Posterior cingulate gyrus (tissue), 11 donors: ENCODE measurements at regions not wholly inside any gene's neighbourhood (a gene's known extent, or its start where the extent isn't known, plus 50 kb on each side); places are given as distances from the start of the nearest gene placed in this dataset.
A peak's percentile ranks its signal among the peaks of the same experiment; 100 is the strongest.
"Not testable (repeated sequence)": the region's sequence is repeated elsewhere in the genome, so short reads cannot be mapped to it uniquely, and the experiment has no call there.

ENCODE experiments used
- DNase-seq, 10 donors: peaks; one replicate each; pipeline versions ENCODE4 v3.0.0 to v3.0.0-alpha.2; 2020 to 2021; ENCODE audit warnings: mixed read lengths in 3 of 10
- intact Hi-C: fragments of 100-400 bp; cut with DNase I; formaldehyde crosslinking; loops from one replicate; pipeline ENCODE4 v1.15.1; 2023

DNA sequence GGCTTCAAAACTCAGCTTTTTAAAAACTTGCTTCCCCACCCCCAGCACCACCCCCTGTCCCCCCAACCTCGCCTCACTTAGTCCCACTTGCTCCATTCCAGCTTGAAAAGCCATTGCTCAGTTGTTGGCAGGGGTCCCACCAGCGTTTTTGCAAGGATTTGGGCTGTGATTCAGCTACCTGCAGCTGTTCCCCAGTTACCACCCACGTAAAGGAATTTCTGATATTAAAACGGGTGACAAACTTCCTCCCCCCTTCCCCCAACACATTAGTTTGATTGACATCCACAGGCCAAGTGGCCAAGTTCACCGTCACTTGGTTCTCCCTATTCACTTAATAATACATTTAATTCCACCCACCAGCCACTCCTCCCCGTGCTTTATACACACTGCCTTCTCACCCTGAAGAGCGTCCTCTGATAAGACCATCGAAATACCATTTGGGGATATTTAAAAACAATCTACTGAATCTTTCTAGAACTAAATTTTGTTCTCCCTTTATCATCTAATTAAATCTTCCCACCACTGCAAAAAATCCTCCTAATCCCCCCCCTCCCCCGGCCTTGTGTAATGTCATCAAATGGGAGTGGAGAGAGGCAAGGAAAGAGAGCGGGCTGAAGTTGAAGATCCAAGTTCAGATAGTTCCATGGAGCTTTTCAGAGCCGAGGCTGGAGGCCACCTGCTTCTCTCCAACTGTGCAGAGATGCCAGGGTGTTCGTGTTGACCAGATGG, 55.1 kb downstream of the SOX9 start:
- intact Hi-C loops, result no loop called here
- no peak for DNase-seq

DNA sequence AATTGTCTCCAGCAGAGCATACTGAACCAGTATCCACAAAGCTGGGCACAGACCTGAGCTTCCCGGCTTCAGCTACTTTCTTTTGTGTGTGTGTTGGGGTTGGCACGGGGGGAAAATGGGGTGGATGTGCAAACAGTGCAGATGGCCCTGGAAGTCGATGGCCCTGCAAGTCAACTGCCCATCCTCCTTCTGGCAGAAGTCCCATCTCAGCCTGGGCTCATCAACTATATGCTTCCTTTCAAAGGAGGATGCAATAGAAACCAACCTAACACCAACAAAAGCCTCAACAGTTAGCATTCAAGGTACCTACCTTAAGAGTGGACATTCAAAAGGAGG, 55.7 kb downstream of the SOX9 start:
- DNase-seq, result no peak
- intact Hi-C loops, result no loop called here

DNA sequence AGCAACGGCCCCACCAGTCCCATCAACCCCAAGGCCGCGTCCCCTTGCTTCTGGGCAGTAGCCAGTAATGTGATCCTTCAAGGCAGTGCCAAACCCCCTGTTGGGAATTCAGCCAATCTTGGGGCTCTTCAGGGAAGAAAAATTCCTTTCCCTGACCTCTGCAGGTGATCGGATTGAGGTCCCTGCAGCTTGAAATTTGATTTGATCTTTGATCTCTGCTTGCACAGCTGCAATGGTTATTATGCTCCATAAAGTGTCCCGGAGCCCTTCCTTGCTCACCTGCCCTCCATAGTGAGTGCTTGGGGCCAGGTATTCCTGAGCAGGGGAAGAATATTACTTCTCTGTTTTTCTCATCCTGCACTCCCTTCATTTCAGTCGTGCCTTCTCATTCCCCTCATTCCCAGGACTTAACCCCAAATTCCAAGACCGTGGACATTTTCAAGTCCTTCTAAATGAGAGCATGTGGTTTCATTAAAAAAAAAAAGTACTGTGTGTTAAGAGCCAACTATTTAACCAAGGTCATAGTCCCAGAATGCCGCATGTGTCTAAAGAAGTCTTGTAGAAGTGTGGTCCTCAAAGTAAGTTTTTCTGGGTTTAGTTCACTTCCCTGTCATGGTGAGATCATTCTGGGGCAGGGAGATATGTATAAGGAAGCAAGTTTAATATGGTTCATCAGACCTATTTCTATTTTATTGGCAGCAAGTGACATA, 56.3 kb downstream of the SOX9 start:
- no peak for DNase-seq
- intact Hi-C loops, result no loop called here

DNA sequence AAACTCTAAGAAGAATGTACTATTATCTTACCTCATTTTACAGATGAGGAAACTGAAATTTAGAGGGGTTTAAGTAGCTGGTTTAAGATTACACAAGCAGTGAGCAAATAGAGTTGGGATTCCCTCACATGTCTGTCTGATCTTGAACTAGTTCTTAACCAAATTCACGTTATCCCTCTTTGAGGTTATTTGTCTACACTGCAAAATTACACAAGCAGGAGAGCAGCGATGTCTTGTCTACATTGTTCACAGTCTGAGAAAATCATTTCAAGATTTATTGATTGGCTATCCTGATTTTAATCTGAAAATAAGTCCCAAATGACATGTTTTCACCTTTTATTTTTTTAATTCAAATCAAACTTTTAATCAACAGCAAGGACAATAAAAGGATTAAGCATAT, 56.9 kb downstream of the SOX9 start:
- no peak for DNase-seq
- intact Hi-C loops, result no loop called here

DNA sequence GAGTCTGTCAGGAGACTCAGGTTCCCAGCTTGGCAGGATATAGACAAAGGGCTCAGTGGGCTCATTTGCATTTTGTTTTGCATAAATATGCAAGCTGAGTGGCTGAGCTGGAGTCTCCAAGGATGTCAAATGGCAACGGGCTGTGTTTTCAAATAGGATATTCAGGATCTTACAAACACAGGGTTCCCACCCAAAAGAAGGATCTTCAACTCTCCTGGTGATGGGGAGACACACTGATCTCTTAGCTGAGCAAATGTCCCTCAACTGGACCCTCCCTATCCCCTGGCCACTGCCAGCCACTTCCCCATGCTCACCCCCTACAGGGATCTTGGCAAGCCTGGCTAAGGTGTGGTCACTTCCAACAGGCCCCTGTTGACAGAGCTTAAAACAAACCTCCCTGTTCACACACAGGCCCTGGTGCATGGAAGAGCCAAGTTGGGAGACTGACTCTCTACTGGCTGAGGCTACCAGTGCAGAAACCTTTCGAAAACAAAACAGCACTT, 61.6 kb downstream of the SOX9 start:
- intact Hi-C loops, result no loop called here
- DNase-seq, result no peak

DNA sequence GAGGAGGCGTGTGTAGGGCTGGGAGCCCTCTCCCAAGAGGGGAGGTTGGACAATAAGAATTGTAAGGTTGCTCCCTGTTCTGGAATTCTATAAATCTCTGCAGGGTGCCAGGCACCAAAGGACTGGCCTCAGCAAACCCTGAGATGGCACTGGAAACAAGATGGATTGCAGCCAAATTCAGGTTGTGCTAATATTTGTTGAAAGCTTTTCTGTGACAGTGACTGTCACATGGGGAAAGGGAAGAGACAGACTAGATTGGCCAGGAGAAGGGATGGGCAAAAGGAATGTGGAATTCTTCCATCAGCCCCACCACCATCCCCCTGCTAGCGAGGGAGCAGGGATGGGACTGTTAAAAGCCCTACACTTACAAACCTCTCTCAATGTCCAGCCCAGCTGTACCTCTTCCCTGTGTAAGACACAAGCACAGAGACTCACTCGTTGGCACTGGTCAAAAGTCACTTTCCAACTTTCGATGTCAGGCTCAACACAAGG, 62.4 kb downstream of the SOX9 start:
- intact Hi-C loops, result no loop called here
- no peak for DNase-seq

DNA sequence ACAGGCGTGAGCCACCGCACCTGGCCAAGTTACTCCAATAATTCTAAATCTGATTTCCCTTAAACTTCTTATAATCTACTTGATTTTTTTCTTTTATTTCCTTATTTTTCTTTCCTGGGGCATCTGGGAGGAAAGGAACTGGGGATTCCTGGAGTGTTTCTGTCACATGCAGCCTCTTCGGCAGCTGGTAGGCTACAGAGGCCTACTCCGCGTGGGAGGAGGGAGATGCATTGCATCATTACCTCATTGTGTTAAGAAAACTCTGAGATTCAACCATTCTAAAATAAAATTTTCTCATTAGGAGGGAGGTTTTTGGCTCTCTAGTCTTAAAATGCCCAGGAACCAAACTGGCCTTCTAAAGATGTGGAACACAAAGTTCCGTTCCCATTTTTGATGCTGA, 64.0 kb downstream of the SOX9 start:
- intact Hi-C loops, result no loop called here
- no peak for DNase-seq

DNA sequence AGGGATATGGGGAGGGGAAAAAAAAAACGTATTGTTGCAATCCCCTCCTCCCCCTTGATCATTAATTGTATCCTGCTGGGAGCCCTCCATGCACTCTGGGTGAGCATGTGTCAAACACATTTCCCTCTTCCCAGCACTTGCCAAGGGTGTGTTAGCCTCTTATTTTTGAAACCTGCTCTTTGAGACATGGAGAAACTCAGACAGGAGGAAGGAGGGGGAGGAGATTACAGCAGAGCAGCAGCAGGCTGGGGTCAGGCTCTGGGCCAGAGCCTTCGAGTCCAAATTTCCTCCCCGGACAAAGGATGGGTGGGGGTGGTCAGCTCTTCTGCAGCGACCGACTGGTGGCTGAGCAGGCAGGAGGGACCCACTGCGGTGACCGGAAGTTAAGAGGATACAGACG, 64.7 kb downstream of the SOX9 start:
- intact Hi-C loops, result no loop called here
- no peak for DNase-seq

DNA sequence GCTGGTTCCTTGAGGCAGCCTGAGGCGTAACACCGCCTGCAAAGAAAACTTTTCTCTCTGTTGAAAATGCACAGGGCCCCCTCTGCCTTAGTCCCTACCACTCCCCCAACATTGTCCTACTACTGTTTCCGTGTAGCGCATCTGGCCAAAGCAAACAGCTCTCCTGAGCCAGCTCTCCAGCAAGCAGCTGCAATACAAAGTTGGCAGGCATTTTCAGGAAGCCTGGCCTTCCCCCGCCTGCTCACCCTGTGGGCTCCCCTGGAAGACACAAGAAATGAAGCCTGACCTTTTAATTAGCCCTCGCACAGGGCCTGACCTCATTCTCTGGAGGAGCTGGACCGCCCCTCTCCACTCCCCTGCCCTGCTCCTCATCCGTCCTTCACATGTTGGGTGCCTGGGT, 66.7 kb downstream of the SOX9 start:
- DNase-seq, result no peak
- intact Hi-C loops, result no loop called here

DNA sequence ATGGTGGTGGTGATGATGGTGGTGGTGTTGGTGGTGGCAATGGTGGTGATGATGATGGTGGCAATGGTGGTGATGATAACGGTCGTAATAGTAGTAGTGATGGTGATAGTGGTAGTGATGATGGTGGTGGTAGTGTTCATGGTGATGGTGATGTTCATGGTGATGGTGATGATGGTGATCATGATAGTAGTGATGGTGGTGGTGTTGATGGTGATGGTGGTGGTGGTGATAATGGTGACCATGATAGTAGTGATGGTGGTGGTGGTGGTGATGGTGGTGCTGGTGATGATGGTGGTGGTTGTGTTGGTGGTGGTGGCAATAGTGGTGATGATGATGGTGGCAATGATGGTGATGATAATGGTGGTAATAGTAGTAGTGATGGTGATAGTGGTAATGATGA, 68.0 kb downstream of the SOX9 start:
- DNase-seq, result no peak
- intact Hi-C loops, result no loop called here

DNA sequence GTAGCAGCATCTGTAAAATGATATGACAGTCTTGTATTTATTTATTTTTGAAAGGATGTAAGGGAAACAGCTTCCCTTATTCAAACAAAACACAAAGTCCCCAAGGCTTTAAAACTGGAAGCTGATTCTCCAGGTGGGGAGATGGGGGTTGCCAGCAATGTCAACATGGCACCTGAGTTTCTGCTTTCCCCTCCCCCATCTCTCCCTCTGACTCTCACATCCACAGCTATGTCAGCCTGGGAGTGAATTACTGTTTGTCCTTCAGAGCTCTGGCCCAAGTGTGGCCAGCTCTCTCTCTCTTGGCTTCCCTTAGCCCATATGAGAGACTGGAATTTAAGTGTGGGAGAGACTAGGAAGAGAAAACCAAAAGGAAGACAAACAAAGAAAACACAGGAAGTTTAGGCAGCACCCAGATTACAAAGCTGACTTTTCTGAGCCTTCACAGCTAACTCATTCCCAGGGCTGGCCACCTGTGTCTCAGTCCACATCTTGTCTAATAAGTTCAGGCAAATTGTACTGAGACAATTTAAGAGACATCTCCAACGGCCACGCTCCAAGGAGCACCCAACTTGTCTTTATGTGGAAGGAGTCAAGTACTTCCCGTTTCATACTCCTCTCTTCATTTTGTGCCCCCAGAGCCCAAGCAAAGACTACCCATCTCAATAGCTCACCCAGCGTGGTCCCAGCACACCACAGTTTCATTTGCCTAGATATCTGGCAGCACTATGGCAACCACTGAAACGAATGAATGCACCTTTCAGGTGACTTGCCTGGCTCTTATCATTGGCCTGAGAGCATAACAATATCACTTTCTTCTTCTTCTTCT, 69.2 kb downstream of the SOX9 start:
- intact Hi-C loops, result no loop called here
- no peak for DNase-seq

DNA sequence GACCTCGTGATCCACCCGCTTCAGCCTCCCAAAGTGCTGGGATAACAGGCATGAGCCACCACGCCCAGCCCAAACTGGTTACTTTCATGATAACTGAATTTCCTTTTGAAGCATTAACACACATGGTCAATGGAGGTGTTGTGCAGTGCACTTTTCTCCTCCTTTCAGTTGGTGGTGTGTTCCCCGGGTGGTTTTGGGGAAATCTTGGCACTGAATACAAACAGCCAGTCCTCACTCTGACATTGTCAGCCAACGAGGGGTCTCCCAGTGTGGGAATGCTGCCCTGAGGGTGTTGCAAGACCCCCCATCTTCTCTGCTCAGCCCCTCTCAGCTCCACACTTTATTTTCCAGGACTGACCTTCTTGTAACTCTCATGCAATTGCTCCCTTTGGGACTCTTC, 70.5 kb downstream of the SOX9 start:
- intact Hi-C loops, result no loop called here
- no peak for DNase-seq

DNA sequence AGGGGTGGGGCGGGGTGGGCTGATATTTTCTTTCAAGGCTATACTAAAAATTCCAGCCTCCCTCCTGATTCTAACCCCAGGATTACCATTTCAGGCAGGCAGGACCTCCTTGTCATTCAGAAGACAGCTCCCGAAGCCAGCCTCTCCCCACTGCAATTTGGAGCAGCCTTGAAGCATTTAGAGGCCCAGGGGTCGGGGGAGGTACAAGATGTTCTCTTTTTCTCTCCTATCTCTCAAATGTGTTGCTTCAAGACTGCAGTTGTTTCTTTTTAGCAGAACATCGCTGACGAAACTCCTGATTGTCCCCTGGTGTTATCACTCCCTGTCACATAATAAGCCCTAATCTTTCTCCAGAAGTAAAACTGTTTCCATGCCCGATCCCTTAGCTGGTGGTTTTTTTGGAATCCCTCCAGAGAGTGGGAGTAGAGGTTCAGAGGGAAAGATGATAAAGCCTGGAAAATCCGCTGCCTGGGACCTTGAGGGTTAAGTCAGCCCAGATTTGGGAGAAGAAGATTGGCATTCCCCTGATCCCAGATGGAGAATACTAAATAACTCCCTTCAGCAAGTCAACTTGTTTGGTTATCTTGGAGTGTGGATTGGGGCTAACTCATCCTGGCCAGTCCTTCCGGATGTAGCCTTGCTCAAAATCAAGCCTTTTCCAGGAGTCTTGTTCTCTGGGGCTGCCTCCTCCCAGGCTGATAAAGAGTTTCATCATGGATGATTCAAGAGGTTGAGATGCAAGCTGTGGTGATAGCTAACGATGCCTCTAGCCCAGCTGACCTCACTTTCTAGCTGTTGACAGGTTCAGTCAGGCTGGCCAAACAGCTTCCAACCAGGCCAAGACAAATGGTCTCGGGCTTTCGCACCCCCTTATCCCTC, 71.3 kb downstream of the SOX9 start:
- no peak for DNase-seq
- intact Hi-C loops, result no loop called here

DNA sequence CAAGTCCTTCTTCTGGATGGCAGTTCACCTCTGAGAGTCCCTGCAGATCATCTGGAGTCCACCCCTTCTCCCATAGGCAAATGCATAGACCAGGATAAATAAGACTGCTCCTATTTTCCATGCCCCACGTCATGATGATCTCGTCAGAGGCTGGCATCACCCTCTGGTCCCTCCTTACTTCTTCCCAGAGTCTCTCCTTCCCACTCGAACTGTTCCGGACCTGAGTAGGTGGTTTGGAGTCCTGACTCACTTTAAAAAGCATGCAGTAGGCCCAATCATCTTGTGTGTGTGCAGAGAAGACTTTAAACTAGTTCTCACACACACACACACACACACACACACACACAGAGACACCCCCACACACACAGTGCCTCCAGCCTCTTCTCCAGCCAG, 72.0 kb downstream of the SOX9 start:
- no peak for DNase-seq
- intact Hi-C loops, result no loop called here

DNA sequence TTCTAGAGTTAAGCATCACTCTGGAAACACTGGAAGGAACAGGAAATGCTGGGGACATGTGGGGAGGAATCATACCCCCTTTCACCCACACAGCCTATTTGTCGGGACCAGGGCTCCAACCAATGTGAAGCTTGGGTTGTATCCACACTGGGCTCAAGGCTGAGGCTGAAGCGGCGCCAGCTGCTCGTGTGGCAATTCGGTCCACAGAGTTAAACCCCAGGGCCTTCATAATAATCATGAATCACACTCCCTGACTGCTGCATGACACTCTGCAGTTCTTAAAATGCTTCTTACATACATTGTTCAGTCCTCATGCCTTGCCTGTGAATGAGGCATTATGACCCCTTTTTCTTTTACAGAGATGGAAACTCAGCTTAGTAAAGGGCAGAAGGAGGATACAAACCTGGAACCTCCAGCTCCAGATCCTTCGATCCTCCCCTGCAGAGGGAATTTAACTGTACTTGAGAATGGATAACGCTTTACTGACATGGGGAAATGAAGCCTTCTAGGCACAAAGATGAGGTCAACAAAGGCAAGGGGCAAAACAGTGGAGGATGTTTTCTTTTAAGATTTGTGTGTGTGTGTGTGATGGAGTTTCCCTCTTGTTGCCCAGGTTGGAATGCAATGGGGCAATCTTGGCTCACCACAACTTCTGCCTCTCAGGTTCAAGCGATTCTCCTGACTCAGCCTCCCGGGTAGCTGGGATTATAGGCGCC, 72.7 kb downstream of the SOX9 start:
- DNase-seq, result no peak

DNA sequence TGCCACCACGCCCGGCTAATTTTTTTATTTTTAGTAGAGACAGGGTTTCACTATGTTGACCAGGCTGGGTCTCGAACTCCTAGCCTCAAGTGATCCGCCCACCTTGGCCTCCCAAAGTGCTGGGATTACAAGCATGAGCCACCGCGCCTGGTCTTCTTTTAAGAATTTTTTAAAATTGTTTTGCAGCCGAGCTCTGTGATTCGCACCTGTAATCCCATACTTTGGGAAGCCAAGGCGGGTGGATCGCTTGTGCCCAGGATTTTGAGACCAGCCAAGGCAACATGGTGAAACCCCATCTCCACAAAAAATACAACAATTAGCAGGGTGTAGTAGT, 73.3 kb downstream of the SOX9 start:
- DNase-seq, intact Hi-C loops: not testable (repeated sequence)

More for the DNA sequence above, 72.7 kb downstream of the SOX9 start:
- intact Hi-C loops, result no loop called here

DNA sequence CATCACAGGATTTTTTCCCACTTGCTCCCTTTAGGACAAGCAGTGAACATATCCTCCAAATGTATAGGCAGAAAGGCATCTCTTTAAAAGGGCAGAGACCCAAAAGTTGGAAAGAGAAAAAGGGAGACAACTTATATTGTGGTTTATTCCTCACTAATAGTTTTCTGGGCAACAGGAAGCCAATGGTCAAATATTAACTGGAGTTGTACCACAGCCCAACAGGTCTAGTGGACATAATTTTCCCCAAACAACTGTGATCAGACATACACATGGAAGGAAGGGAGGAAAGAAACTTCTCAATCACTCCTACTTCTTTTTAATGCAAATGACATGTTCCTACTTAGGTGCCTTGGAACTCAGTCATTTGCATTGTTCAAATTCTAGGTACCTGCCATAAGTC, 78.4 kb downstream of the SOX9 start:
- intact Hi-C loops, result no loop called here
- no peak for DNase-seq

DNA sequence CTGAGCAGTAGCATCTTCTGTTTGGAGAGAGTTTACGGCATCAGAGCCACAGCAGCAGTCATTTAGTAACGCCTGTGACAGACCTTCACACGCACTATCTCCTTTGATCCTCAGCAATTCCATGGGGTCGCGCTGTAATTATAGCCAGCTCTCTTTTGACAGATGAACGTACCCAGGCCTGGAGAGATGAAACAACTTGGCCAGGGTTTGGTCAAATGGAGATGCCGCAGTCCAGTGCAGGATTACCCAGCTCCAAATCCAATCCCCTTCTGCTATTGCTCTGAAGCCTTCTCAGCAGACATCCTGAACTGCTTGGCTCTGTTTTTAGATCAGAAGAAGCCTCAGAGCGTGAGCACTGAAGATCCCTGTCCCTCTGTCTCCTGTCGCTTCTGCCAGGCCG, 83.9 kb downstream of the SOX9 start:
- no peak for DNase-seq
- intact Hi-C loops, result no loop called here

DNA sequence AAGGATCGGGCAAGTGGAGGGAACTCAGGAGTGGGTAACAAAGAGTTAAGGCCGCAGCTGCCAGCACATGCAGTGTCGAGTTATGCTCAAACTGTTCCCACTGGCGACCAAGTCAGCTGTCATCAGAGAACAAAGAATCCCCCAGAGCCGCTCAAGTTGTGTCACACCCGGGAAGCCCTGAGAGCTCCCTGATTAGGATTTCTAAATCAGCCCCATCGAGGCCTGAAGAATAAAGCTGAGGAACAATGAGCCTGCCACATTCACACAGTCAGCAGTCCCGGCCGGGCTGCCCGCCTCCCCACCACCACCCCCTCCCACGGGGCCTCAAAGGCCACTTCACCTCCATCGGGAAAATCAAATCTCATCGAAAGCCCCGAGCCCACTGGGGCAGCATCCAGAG, 84.5 kb downstream of the SOX9 start:
- intact Hi-C loops, result no loop called here
- DNase-seq, result peak in 5 of 10 donors; percentile 11 to 90 (median 52)

DNA sequence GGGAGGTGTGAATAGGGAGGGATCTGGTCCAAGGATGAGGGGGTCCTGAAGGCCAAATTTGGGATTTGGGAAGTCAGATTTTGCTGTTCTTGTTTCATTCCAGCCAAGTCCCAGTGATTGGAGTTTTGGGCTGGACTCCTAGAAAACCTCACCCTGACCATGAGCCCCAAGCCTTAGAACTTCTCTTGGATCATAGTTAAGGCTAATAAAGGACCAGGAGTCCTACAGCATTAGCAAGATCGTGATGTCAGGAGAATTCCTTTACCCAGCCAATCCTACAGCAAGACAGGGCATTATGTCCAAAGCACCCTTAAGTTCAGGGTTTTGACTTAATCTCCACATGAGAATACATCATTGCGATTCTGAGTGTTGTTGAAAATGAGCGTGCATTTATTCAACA, 85.0 kb downstream of the SOX9 start:
- intact Hi-C loops, result no loop called here
- no peak for DNase-seq
